NCI-H446 (cell line): ENCODE measurements at regions not wholly inside any gene's neighbourhood (a gene's known extent, or its start where the extent isn't known, plus 50 kb on each side); places are given as distances from the start of the nearest gene placed in this dataset.
"Not testable (repeated sequence)": the region's sequence is repeated elsewhere in the genome, so short reads cannot be mapped to it uniquely, and the experiment has no call there.

Source experiments
- DNase-seq, 2 experiments: peaks; one replicate each; lab custom pipeline; 2025; lab: John Stamatoyannopoulos, UW

DNA sequence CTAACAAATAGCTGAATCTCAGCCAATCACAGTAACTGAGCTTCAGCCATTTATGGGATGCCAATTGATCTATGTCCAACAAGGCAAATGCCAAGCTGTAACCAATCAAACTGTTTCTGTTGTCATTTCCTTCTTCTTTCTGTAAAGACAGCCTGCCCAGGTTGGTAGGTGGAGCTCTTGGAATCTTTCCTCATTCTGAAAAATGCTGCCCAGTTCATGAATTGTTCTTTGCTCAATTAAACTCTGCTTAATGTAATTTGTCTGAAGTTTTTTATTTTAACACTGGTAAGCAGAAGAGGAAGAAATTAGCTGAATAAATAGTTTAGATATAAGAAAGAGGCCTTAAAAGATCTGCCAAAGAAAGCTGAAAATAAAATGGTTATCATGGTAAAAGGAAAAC is 1235.6 kb downstream of the EFNA5 start:
- DNase-seq: peak; percentile 29 to 46

DNA sequence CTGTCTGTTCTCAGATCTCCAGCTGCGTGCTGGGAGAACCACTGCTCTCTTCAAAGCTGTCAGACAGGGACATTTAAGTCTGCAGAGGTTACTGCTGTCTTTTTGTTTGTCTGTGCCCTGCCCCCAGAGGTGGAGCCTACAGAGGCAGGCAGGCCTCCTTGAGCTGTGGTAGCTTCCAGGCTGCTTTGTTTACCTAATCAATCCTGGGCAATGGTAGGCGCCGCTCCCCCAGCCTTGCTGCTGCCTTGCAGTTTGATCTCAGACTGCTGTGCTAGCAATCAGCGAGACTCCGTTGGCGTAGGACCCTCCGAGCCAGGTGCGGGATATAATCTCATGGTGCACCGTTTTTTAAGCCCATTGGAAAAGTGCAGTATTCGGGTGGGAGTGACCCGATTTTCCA is 1240.0 kb downstream of the EFNA5 start:
- not testable (repeated sequence) for DNase-seq

DNA sequence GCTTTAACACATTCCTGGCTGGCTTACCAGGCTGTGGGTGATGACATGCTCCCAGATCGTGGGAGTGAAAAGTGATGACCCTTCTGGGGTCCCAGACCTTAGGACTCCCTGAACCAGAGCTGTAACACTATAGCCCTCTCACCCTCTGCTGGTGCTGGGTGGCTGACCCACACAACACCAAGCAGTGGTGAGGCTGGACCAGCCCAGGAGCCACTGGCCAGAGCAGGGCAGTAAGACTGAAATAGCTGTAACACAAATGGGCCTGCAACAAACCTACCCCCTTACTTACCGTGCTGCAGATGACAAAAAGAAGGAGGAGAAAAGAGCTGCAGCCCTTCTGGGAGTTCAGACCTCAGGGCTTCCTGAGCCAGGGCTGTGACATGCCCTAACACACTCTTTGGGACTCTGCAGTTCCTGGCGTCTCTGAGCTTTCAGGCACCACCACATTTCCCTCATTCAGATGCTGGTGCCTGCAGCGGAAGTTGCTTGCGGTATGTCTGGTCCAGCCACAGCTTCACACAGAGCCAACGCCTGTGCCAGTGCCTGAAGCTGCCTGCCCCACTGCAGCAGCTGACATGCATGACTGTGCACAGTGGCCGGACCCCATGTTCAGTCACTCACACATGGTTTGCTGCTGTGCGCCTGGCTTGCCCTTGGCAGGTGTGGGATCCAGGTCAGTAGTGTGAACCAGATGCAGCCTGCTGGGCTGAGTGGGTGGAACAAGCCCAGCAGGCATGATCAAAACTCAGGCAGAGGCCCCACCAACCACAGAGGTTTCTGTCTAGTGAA is 1247.4 kb downstream of the EFNA5 start:
- no peak for DNase-seq

DNA sequence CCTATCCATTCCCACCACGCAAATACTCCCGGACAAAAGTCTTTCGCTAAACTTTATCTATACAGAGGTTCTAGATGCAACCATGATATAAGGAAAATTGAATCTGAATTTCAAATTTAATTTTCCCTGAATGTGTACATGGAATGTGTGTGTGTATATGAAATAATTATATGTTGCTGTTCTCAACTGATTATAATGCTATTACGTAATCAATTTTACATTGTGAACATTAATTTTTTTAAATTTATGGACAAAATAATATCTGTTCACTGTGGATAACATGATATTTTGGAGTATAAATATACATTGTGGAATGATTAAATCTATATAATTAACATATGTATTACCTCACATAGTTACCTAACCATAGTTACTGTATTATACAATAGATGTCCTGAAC is 1250.6 kb downstream of the EFNA5 start:
- DNase-seq: no peak

DNA sequence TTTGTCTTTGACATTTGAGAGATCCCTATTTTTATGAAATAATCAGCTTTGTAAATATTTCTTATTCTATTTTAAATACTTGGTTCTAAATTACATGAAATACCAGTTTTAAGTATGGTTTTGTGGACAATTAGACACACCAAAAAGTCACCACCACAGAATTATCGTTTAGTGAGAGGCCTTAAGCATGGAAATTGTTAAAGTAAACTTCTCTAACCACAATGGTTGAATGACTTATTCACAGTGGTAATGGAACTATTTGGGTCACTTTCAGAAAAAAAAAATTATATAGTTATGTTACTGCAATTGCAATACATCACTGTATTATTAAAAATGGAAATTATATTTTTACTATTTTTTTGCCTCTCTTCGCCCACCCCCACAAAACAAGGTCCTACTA is 1252.5 kb downstream of the EFNA5 start:
- no peak for DNase-seq

DNA sequence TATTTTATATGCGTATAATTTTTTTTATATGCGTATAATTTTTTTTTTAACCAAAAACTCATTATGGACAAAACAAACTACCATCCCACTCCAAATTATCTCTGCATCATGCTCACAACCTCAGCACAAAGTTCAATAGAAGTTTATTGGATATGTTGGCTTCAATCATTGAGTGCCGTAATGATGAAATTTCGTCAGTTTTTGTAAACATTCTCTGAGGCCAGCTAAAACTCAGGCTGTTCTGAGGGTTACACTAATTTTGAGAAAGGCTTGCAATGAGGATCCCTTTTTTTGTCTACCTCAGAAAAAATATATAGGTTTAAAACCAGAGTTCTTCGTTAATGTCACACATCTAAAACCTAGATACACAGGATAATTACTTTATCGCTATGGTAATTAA is 1253.2 kb downstream of the EFNA5 start:
- no peak for DNase-seq

DNA sequence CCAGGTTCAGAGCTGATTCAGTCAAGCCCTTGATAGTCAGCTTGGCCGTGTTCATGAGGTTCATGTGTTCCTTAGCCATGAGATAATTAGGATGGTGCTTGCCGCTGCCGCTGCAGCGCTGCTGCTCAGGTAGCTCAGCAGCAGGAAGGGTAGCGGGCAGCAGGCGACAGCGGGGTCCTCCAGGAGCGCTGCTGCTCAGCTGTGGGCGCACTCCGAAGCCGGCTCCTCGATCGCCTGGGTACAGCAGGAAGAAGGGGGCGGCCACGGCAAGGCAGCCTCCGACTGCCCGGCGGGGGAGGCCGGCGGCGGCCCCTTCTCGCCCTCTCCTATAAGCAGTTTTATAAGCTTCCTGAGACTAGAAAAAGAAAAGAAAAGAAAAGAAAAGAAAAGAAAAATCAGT is 1253.6 kb downstream of the EFNA5 start:
- no peak for DNase-seq

DNA sequence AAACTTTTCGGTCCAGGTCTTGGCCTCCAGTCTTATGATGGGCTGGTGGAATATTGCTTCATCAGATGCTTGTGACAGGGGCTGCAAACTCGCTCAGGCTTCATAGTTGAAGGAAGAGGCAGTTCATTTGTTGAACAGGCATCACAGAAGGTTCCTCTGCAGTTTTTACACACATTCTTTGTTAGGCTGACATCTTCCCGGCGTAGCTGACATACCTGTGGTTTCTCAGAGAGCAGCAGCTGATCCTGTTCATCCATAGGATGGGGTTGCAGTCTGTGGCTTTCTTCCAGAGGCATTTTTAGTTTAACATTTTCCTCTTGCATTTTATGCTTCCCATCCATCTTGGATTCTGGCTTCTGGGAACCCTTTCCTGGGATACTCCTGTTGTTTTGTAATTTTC is 1255.2 kb downstream of the EFNA5 start:
- DNase-seq: no peak

DNA sequence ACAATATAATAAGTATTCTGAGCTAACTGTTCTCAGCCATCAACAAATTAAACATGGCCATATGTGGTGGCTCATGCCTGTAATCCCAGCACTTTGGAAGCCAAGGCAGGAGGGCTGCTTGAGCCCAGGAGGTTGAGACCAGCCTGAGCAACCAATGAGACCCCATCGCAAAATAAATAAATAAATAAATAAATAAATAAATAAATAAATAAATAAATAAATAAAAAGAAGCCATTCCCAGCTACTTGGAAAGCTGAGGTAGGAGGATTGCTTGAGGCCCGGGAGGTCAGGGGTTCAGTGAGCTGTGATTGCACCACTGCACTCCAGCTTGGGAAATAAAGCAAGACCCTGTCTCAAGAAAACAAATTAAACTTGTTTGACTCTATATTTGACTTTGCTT is 1256.4 kb downstream of the EFNA5 start:
- no peak for DNase-seq

DNA sequence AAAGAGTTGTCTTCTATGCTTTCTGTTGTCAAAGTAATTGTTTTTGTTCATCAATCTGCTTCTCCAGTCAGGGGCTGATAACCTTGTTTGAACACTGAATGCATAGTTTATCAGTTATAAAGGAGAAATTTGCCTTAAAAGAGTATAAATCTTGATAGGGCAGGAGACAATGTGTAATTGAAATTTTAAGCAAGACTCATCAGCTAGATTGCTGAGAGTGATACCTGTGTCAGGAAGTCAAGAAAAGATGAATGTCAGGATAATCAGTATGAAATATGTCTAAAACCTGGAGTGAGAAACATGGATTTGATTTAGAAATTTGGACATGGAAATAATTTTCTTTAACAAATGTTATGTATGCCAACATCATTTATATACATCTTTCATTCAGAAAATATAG is 1258.1 kb downstream of the EFNA5 start:
- no peak for DNase-seq

DNA sequence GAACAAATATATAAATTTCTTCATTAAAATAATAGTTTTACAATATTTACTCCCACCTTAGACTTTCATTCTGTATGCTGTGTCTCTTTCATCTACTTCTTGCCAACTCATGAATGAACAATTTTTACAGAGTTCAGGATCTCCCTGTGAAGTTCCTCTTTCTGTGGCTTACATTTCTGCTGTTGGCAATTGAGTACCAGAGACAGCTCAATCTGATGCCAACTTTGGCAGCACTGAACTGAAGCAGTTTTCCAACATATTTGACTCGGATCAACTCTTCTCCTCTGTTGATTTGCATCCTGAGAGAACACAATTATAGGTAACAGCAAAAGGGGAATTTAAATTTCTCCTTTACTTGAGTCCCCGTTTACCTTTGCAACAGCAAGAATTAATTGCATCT is 1262.2 kb downstream of the EFNA5 start:
- DNase-seq: peak; percentile 65 to 80

DNA sequence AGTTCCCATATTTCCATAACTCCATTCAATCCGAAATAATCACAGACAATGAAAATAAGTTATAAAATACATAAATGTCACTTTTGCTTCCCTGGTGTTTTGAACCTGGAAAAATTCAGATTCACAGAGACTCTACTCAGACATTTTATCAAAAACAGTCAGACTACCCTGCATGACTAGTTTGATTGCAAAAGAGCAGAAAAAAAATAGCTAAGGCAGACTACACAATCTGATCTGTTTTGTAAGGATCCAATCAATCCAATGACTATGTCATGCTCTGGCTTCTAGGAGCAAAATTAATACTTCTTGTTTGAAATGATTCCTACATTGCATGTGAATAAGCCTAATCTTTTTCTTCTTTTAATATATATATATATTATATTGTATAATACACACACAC is 1262.6 kb downstream of the EFNA5 start:
- DNase-seq: no peak

DNA sequence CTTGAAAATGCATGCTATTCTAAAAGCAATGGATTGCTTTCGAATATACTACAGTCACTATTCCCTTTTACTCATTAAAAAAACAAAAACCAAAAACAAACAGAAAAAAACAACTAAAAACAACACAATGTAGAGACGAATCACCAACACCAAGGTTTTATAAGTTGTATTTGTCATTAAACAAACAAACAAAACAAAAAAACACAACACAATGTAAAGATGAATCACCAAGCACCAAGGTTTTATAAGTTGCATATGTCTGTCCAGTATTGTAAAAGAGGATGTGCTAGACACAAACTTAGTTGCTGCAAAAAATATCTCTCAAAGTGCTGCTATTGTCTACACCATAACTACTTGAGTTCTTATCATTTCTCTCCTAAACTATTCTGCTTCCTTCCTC is 1269.2 kb downstream of the EFNA5 start:
- DNase-seq: no peak

DNA sequence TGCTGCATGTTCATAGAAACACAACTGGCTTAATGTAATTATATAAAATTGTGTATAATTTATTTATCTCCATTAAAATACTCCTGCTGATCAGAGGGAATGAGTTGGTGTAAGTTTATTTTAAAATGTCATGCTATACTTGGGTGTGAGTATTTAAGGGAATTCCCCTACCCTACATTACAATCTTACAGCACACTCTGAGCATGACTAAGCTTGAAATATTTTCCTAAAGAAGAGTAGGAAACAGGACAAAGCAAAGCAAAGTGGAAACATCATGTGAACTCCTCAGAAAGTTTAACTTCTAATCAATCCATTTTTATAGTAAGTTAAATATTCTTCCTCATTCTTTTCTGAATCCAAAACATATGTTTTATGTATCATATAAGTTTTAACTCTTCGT is 1271.3 kb downstream of the EFNA5 start:
- no peak for DNase-seq

DNA sequence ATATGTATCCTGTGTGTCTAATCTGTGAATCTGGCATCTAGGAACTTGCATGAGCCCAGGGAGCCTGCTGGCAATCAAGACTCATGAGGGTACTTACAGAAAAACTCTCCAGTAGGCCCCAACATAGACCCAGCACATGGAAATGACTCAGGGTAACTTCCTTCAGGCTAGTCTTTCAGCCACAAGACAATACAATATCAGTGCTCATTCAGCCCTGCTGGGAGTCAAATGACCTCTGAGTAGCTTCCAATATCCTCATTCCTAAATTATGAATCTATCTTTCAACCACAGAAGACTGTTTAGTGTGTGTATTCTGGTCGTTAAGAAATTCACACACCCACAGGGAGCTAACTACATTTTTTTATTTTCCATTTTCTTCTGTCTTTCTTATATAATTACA is 1273.0 kb downstream of the EFNA5 start:
- no peak for DNase-seq

DNA sequence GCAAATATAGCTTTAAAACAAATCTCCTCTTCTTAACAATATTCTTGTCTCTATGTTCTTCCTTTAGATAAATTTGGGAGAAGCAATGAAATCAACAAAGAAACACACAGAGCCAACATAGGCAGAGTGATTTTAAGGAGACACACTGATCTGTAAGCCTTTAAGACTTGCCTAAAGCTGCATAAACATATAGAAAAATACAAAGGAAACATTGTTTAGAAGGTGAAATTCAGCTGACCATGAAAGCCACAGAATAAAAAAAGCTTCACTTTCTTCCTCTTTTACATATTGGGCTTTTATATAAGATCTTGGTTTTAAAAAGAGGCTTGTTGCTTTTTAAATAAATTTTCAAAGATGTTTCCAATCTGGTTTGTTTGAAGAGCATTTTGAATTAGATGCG is 1277.5 kb downstream of the EFNA5 start:
- no peak for DNase-seq

DNA sequence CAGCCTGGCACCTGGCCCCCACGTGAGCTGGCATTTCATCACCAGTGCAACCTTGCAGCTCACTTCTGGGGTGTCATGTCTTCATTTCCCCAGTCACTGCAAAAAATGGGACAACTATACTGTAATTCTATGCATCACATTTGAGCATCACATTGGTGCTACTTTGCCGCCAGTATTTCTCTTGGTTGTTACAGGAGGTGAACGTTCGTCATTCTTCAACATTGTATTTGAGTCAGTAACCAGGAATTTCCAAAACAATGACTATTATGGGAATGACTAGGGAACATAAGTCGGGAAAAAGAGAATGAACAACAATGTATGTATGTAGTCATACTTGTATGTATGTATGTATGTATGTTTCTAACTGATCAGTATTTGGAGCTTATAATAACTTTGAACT is 1278.0 kb downstream of the EFNA5 start:
- no peak for DNase-seq

DNA sequence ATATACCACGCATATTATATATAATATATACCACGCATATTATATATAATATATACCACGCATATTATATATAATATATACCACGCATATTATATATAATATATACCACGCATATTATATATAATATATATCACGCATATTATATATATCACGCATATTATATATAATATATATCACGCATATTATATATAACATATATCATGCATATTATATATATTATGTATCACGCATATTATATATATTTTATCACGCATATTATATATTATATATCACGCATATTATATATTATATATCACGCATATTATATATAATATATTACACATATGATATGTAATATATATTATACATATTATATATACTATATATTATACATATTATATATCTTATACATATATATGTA is 1283.0 kb downstream of the EFNA5 start:
- DNase-seq: not testable (repeated sequence)

DNA sequence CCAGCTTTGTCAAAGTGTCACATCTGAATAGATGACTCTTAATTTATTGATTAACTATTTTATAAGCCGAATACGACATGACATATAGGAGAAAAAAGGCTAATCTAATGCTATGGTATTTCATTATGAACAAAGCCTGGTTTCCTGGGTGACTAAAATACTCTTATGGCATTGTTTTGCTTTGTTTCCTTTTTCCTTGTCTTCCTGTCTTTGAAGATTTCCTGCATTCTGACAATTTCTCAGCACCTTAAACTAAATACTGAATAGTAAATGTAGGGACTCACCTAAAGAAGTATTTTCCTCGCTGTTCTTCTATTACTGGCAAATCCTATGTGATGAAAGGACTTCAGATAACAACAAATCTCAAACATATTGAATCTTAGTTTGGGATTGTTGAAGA is 1284.5 kb downstream of the EFNA5 start:
- DNase-seq: no peak

DNA sequence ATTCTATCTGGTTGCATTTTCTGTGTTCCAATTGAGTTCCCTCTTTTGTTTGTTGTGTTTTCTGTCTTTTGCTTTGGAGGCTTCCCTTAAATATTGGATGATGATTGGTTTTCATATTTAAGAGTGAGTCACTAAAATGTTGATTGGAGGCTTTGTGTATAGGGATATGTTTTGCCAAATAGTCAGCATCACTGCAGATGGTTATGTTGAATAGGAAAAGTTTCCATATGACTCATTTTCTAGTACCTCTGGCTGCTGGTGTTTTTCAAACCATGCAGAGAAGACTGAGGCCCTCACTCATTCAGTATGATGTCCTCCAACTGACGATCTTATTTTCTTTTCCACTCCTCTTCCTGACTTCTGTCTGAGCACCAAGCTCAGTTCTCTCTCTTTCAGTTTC is 1290.0 kb downstream of the EFNA5 start:
- peak in 1 of 2 experiments; percentile 34 for DNase-seq

DNA sequence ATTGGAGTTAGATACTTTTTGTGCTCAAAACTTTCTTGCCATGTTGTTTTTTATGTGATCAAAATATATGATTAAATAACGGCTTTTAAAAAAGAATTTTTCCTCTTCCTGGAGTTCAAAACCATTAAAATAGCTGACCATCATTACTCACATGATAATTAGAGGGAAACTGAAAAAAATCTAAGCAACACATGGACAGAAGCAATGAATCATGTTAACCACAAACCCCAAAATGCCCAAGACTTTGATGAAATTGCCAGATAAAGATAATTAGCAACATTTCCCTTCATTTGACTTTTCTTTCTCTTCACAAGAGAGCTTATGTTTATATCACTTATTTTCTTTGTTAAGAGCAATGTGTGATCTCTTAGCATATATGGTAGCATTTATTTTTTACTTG is 1294.2 kb downstream of the EFNA5 start:
- no peak for DNase-seq

DNA sequence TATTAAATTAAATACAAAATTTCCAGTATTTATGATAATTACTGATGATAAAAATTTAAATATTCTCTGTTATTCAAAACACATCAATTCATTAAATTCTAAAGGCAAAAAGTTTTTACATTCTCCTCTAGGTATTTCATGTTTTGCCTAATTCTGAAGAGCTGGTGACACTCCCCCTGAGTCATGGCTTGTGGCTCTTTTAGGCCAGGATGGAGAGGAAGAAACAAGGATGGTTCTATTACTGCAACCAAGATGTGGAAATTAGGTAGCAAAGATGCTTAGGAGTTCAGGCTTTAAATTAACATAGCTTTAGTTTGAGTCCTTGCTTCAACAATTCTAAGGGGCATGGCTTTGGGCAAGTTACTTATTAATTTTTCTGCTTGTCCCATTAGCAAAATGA is 1295.8 kb downstream of the EFNA5 start:
- no peak for DNase-seq

DNA sequence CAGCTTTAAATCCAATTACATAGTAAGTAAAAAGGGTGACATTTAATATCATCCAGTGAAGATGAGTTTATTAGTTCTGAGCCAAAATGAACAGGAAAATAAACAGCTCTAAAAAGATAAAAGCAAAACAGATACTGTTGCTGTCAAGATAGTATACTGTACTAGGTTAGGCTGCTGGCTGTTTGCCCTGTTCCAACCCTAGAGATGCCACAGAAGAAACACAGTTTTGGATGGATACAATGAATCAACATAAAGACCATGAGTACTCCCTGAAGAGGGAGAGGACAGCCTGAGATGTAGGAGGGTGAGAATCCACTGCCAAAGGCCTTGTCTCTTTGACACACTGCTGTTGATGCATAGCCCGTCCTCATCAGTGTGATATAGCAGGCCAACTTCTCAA is 1302.7 kb downstream of the EFNA5 start:
- DNase-seq: no peak

DNA sequence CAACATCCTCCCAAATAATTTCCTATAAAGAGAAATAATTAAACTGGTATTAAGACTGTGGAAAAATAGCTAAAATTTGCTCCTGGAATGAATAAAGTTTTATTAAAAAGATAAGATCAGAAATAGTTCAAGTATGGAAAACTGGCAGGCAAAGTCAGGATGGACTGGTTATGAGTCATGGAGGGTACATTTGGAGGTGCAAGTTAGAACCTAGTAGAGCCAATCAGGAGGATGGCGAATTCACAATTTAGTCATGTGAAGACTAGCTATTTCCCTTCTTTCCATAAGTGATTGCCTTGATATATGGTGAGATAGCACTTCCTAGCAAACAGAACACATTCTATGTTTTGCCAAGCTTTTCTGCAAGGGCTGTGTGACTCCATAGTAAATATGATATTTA is 1303.5 kb downstream of the EFNA5 start:
- no peak for DNase-seq
